H4 (cell line): ENCODE measurements at regions not wholly inside any gene's neighbourhood (a gene's known extent, or its start where the extent isn't known, plus 50 kb on each side); places are given as distances from the start of the nearest gene placed in this dataset.
"Not testable (repeated sequence)": the region's sequence is repeated elsewhere in the genome, so short reads cannot be mapped to it uniquely, and the experiment has no call there.

Source experiments
- DNase-seq: peaks from one replicate; pipeline ENCODE4 v3.0.0-alpha.2; 2015; ENCODE audit warnings: low spot score

DNA sequence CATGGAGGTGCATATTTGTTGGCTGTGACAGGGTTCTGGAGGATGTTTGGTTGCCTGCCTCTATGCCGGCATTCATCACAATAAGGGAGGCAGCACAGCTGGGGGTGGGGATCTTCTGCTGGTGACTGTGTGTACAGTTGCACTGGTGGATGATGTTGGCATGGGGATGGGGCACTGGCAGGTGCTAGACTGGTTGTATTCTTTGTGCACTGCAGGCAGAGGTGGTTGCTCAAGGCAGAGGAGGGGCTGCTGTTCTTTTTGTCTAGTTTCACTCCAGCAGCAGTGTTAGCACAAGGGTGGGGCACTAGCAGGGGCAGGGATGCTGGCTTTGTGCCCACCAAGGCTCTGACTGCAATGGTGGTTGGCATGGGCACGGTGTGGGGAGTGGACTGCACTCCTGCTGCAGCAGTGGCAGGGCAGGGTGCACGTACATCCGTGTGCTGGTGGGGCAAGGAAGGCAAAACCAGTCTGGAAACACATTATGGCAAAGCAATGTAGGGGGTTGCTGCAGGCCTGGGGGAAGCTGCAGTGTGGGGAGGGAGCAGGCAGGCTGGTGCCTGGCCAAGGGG, 69.3 kb downstream of the ISOC1 start:
- no peak for DNase-seq

GRCh38 chr5:129170050-129170449, 75.5 kb downstream of the ISOC1 start:
- DNase-seq: no peak

DNA sequence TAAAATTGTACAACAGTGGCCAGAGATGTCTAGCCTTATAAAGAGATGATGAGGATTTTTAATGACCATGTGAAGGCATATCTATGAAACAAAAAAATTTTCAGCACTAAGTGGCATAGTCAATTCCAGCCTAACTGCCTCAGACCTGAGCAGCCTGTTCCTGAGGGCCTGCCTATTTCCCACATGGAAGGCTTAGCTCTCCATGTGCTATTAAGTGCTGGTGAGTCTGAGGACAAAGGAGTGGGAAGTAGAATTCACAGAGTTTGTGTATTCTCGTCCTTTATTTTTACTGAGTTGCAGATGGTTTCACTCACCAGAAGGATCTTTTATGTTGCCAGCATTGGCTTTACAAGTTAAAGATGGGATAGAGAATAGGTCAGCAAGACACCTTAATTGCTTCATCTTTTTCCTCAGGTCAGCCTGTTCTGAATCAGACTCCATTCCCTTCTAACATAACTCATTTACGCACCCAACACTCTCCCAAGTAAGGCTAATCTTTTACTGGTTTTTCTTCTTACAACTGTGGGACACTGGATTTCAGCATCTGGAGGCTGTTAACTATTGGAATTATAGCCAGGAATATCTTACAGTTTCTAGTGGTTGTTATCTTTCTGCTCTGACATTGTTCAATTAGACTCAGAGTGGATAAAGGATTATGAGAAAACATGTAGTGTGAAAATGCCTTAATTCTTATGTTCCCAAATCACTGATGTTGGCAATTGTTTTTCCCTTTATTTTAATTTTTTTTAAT, 76.8 kb downstream of the ISOC1 start:
- no peak for DNase-seq

DNA sequence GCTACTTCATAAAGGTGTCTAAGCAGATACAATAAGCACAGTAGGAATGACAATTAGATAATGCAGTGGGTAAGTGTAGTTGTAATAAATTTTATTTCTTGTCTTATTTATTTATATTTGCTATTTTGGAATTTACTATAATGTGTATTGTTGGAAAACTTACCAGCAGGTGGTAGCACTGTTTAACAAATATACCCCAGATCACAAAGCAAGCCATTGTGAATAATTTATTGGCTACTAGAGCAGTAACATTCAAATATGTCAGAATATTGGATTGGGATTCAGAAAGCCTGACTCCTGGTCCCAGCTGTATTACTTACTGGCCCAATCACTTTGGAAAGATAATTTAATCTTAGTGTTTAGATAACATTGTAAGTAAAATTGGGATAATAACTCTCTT, 78.0 kb downstream of the ISOC1 start:
- DNase-seq: peak; percentile 30

DNA sequence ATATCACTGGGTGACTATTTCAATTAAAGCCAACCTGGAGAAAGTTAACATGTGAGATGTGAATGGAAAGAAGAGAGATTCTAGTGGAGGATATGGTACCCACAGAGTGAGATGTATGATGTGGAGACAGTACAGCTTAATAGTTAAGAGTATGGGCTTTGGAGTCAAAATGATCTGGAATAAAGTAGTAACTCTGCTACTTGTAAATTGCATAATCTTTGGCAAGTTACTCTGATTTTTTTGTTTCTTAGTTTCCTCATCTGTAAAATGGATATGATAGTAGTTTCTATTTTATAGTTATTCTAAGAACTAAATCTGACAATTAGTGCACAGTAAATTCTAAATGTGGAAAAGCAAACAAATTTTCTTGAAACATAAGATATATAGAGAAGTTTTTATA, 79.2 kb downstream of the ISOC1 start:
- DNase-seq: no peak

DNA sequence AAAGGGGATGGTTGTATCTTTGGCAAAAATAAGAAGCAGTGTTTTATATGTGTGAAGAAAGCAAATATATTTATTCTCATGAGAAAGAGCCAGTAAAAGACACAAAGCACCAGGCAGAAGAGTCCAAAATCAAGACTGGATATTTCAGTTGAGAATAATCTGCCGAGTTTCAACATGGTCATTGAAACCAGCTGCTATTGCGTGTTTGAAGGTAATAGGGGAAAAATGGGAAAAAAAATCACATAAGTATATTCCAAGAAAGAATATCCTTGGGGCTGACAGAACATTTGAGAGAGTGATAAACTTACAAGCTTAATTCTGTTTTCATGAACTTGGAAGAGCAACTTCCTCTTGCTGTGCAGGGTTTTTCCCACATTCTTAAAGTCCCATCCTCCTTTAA, 79.9 kb downstream of the ISOC1 start:
- no peak for DNase-seq

- no peak for DNase-seq
These were observed 82.9 kb downstream of the ISOC1 start for GRCh38 chr5:129177451-129177850.

- DNase-seq: no peak
These were observed 104.8 kb downstream of the ISOC1 start for GRCh38 chr5:129199308-129199707.

DNA sequence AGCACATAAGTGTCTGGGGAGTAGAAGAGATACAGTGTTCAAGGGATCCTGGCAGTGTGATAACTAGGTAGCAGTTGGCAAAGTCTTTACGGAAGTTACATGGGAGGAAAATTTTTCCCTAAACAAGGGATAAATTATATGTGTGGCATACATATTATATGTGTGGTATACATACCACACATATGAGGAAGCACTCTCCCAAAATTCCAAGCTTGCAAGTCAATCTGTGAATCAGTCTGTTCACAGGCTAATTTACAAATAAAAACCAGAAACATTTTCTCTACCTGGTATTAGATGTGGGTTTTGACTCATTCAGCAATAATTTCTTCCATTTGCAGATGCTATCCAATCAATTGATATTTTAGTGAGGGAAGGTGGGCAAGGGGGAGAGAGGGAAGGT, 110.0 kb downstream of the ISOC1 start:
- DNase-seq: no peak

DNA sequence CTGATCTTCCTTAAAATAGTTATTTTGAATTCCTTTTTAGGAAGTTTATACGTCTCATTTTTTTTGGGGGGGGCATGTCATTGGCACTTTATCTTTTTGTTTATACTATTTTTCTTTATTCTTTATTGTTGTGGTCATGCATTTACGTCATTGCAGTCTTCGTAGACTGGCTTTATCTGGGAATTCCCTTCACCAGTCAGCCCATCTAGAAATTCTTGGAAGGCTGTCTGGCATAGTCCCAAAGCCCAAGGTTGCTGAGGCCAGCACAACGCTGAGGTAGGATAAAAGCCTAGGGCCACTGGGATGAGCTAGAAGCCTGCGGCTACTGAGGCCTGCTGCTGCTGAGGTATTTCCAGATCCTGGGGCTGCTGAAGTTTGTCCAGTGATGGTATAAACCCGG, 121.5 kb downstream of the ISOC1 start:
- peak; percentile 14 for DNase-seq

DNA sequence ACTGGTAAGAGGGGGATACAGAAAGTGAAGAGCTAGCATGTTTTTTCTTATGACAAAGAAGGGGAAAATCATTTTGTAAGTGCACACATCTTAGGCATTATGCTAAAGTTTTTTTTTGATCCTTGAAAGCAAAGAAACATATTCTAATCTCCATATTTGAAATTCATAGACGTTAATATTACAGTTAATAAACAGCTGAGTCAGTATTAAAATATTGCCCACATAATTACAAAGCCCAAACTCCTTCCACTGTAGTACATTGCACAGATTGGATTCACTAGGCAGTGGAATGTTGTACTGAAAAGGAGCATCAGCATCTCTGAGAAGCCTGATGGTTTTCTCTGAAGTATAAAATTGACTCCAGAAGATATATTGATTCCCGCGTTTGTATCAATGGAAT, 122.6 kb downstream of the ISOC1 start:
- no peak for DNase-seq

DNA sequence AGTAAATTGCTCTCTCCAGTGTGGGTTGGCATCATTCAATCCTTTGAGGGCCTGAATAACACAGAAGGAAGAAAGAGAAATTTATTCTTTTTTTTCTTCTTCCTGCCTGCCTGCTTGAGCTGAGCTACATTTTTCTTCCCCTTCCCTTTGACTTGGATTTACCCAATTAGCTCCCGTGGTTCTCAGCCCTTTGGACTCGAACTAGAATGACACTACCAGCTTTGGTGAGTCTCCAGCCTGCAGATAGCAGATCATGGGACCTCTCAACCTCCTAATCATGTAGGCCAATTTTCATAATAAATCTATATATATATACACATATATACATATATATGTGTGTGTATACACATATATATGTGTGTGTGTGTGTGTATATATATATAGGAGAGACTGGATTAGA, 128.6 kb downstream of the ISOC1 start:
- DNase-seq: no peak

DNA sequence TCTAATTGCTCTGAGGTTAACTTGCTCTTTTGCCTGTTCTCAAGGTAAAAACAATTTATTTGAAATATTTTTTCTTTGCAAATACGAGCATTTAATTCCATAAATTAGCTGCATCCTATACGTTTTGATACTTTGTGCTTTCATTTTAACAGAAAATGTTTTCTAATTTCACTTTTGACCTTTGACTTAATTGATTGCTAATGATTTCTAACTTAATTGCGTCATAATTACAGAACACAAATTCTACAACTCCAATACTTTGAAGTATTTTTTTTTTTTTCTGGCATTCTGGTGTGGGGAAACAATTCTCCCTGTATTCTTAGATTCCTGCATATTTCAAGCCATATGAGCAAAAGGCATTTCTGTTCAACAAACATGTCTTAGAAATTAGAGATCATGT, 134.0 kb downstream of the ISOC1 start:
- no peak for DNase-seq

- no peak for DNase-seq
These were observed 147.2 kb downstream of the ISOC1 start for GRCh38 chr5:129241755-129242154.

DNA sequence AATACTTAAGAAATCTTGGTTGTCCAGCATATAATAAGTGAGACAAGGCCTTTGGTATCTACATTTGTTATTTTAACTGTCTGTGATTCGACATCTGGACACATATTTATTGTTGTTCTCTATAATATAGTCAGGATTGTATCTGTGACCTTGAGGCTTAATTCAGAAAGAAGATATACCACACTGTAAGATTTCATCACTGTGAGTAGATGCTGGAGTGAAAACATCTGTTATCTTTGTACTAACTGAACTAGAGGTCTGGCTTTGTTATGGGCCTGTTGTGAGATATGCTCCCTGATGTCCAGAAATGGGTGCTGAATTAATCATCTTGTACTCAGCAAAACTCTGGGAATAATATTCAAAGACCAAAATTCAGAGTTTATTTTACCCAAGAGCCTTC, 148.5 kb downstream of the ISOC1 start:
- no peak for DNase-seq

GRCh38 chr5:129244478-129244877, 149.9 kb downstream of the ISOC1 start:
- no peak for DNase-seq

- DNase-seq: no peak
These were observed 150.9 kb downstream of the ISOC1 start for GRCh38 chr5:129245489-129245888.

GRCh38 chr5:129246088-129246487, 151.5 kb downstream of the ISOC1 start:
- no peak for DNase-seq

GRCh38 chr5:129249886-129250285, 155.3 kb downstream of the ISOC1 start:
- DNase-seq: no peak

DNA sequence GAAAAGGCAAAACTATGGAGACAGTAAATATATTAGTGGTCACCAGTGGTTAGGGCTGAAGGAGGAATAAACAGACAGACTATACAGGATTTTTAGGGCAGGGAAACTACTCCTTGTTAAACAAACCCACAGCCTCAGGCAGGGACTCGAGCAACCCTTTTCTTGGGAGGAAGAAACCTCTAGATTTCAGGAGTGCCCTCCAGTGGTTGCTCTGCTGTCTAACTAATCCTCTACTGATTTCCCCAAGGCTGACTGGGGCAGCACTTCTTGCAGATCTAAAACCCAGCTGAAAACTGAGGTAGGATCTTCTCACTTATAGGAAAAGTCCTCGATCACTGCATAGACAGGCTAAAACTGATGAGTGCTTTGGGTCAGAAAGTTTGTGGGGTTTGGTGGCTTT, 176.8 kb downstream of the ISOC1 start:
- peak; percentile 52 for DNase-seq

DNA sequence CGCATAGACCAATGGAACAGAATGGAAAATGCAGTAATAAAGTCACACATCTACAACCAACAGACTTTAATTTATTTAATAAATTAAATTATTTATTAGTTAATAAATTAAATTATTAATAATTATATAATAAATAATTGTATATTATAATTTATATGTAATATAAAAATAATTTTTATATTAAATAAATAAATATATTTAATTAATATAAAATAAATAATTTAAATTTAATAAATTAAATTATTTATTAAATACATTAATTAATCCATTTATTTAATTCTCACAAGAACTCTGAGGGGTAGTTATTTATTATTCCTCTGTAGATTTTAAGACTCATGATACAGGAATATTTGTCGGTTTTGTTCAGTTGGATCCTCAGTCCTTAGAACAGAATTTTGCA, 176.1 kb upstream of the ADAMTS19 start:
- DNase-seq: no peak

GRCh38 chr5:129294216-129294615, 165.9 kb upstream of the ADAMTS19 start:
- not testable (repeated sequence) for DNase-seq

DNA sequence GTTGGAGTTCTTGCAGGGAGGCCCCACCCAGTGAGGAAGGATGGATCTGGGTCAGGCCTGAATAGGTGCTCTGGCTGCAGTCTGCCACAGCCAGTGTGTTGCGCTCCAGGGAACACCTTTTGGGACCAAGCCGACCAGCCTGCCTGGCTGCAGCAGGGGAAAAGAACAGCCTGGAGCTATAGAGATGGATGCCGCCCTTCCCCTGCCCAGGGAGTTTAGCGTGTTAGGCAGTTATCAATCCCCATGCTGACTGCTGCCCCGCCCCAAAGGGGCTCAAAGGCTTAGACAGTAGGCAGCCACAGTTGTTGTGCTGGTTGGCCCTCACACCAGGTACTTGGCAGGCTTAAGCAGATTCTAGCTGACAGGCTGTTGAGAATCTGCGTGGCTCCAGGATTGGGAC, 153.4 kb upstream of the ADAMTS19 start:
- no peak for DNase-seq

- no peak for DNase-seq
These were observed 137.1 kb upstream of the ADAMTS19 start for GRCh38 chr5:129322968-129323367.
